ENCODE measurements at regions not wholly inside any gene's neighbourhood (a gene's known extent, or its start where the extent isn't known, plus 50 kb on each side); places are given as distances from the start of the nearest gene placed in this dataset.

DNA sequence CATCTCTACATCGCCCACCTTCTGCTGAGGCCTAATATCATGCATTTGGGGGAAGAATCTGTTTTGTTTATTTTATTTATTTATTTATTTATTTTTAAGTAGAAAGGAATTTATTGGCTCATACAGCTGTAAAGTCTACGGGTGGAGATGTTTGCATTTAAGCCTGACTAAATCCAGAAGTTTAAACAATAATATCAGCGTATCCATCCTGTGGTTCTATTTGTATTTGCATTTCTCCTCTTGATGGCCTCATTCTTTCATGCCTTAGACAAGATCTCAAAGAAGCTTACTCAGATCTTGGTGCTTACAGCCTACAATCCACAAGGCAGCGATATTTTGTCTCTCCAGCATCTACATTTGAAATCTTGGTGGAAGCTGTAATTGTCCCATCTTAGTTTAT lies 67.1 kb upstream of the CARD18 start:
- no peak overlapping the region for H3K4me3 ChIP-seq
- intact Hi-C loops (cut with DNase I), result no loop called here
- H3K27ac ChIP-seq, result no peak overlapping the region
- TF ChIP-seq, protein P1, sequence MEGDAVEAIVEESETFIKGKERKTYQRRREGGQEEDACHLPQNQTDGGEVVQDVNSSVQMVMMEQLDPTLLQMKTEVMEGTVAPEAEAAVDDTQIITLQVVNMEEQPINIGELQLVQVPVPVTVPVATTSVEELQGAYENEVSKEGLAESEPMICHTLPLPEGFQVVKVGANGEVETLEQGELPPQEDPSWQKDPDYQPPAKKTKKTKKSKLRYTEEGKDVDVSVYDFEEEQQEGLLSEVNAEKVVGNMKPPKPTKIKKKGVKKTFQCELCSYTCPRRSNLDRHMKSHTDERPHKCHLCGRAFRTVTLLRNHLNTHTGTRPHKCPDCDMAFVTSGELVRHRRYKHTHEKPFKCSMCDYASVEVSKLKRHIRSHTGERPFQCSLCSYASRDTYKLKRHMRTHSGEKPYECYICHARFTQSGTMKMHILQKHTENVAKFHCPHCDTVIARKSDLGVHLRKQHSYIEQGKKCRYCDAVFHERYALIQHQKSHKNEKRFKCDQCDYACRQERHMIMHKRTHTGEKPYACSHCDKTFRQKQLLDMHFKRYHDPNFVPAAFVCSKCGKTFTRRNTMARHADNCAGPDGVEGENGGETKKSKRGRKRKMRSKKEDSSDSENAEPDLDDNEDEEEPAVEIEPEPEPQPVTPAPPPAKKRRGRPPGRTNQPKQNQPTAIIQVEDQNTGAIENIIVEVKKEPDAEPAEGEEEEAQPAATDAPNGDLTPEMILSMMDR (IDR thresholded peaks at IDR 0.05), result no peak
- no peaks in the 10 kb centered on the region for H3K27me3 ChIP-seq
- DNase-seq, result no peak
- peaks cover 10% of the 10 kb centered on the region for H3K4me1 ChIP-seq
- no peak overlapping the region for H3K9ac ChIP-seq (ENCODE audit: low read depth in 2 of 2, low read length in 2 of 2)
- no peaks in the 10 kb centered on the region for H3K9me3 ChIP-seq
- H3K36me3 ChIP-seq, result no peaks in the 10 kb centered on the region

DNA sequence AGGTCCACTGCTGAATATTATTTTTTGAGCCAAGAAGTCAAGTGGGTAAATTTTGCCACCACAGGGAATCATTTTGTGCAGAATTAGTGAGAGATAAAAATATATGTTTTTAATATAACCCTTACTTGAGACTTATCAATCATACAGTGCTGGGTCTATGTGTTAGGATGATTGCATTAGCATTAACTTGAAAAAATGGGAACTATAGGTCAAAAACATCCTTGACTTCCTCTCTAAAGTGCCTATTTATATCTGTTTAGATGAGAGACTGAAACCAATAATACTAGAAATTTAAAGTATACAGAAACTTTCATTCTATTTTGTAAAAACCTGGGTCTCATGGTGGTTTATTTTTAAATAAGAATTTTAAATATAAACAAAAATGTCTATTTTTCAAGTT lies 65.1 kb upstream of the CARD18 start:
- Histone ChIP-seq H3K4me3 (no peak overlapping the region), H3K4me1 (peaks cover 10% of the 10 kb centered on the region), H3K9ac (ENCODE audit: low read depth in 2 of 2, low read length in 2 of 2) (no peak overlapping the region), H3K36me3 (no peaks in the 10 kb centered on the region), H3K9me3 (no peaks in the 10 kb centered on the region), H3K27ac (no peak overlapping the region), H3K27me3 (no peaks in the 10 kb centered on the region)
- intact Hi-C loops (cut with DNase I), result no loop called here
- DNase-seq, result no peak
- TF ChIP-seq, protein P1 (IDR thresholded peaks at IDR 0.05), result no peak

DNA sequence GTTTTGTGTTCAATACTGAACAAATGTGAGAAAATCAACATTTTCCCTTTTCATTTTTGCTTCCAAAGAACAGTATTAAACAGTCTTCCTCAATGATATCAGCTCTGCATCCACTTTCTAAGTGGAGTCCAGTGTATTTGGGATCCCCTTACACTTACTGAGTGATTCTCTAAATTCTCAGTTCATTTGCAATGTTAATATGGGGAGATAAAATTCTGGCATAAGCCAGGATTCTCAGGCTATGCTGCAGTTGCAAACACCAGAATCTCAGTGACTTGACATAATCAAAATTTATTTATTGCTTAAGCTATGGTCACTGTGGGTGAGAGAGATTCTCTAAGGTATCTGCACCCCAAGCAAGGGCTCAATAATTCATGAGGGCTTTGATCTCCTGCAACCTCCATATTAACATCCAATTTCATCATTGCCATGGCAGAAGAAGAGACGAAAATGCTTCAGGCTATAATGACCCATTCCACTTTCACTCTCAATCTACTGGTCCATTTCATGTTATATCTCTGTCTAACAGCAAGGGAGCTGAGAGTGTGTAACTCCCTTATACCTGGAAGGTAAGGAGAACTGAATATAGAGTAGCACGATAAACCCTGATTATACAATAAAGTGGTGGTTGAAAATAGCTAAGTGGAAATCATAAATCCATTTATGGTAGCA lies 64.1 kb upstream of the CARD18 start:
- H3K27me3 ChIP-seq, result no peaks in the 10 kb centered on the region
- intact Hi-C loops (cut with DNase I), result no loop called here
- H3K27ac ChIP-seq, result no peak overlapping the region
- peaks cover 10% of the 10 kb centered on the region for H3K4me1 ChIP-seq
- no peak overlapping the region for H3K9ac ChIP-seq (ENCODE audit: low read depth in 2 of 2, low read length in 2 of 2)
- no peak overlapping the region for H3K4me3 ChIP-seq
- H3K9me3 ChIP-seq, result no peaks in the 10 kb centered on the region
- TF ChIP-seq, protein P1 (IDR thresholded peaks at IDR 0.05), result no peak
- no peaks in the 10 kb centered on the region for H3K36me3 ChIP-seq
- no peak for DNase-seq

DNA sequence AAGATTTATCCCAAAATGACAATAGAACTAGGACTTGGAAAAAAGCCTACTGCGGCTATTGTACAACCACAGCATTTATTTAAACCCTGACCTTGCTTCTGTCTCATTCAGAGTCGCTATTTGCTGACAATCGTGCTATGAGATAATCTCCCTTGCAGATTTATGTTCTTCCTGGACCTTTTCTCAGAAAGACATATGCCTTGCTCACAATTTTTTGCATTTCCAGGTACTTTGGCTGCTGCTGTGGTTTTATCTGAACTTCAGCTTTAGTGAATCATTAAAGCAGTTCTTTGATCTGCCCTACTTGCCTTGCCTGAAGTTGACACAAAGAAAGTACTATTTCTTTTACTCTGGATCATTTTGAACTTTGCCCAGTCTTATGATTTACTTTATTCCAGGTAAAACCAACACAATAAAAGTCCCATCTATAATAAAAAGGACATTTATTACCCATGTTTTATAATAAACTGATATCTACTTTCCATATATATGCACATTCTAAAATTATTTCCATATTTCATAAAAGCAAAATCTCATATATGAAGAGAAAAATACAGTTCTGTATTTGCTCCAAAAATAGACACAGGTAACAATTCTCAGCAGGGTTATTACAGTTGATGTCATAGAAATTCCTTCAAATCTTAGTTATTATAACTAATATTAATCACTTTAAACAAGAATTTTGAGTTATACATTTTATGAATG lies 63.4 kb upstream of the CARD18 start:
- Histone ChIP-seq H3K36me3 (no peaks in the 10 kb centered on the region), H3K27me3 (no peaks in the 10 kb centered on the region), H3K9me3 (no peaks in the 10 kb centered on the region), H3K9ac (ENCODE audit: low read depth in 2 of 2, low read length in 2 of 2) (no peak overlapping the region), H3K27ac (peak overlapping the region; percentile 70), H3K4me1 (peaks cover 10% of the 10 kb centered on the region), H3K4me3 (no peak overlapping the region)
- DNase-seq, result peak; percentile 47
- intact Hi-C loops (cut with DNase I), result no loop called here
- TF ChIP-seq, protein P1 (IDR thresholded peaks at IDR 0.05), result no peak

DNA sequence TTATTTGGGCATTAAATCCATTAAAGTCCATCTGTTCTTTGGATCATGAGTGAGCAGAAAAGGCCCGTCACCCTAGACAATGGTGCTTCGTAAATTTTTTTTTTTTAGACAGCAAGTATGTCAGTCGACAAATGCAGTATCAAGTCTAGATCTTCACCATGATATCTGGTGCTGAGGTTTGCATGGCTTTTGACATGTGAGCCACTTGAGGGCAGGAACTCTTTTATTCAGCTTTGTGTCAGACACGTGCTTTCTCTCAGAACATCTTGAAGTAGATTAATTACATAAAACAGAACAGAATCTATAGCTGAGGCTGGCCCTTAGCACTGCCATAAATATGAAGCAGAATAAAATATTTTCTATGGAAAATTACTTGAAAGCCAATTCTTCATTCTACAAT lies 62.9 kb upstream of the CARD18 start:
- peak; percentile 22 for DNase-seq
- H3K4me1 ChIP-seq, result peaks cover 10% of the 10 kb centered on the region
- intact Hi-C loops (cut with DNase I), result no loop called here
- H3K36me3 ChIP-seq, result no peaks in the 10 kb centered on the region
- TF ChIP-seq, protein P1 (IDR thresholded peaks at IDR 0.05), result no peak
- H3K9ac ChIP-seq (ENCODE audit: low read depth in 2 of 2, low read length in 2 of 2), result no peak overlapping the region
- H3K4me3 ChIP-seq, result no peak overlapping the region
- no peaks in the 10 kb centered on the region for H3K27me3 ChIP-seq
- H3K27ac ChIP-seq, result peak overlapping the region; percentile 70
- no peaks in the 10 kb centered on the region for H3K9me3 ChIP-seq
